H1 (cell line): ENCODE measurements at regions not wholly inside any gene's neighbourhood (a gene's known extent, or its start where the extent isn't known, plus 50 kb on each side); places are given as distances from the start of the nearest gene placed in this dataset.

Experiments
- CTCF ChIA-PET: fragments of 300-600 bp; sonication (Branson Sonifier 250); formaldehyde crosslinking; loops from one replicate; lab custom pipeline; 2021; ENCODE audit not compliant: partially characterized antibody; lab: Charles Lee
- POLR2A ChIA-PET: fragments of 300-600 bp; sonication (Branson Sonifier 250); formaldehyde crosslinking; loops from one replicate; lab custom pipeline; 2021; ENCODE audit warnings: inconsistent platforms; ENCODE audit not compliant: partially characterized antibody; lab: Charles Lee
- DNase-seq, 2 experiments: peaks; one replicate each; pipeline versions ENCODE4 v3.0.0 to v3.0.0-alpha.2; 2010 to 2022; ENCODE audit warnings: low spot score in 2 of 2, low read depth in 1 of 2, mixed read lengths in 1 of 2
- FAIRE-seq: peaks from 2 replicates; lab custom pipeline; 2011; peaks lifted over from hg19 to GRCh38; lab: Jason Lieb, UNC
- H2AFZ ChIP-seq: 2 replicates; pipeline ENCODE4 v1.8.1; 2012; ENCODE audit warnings: low read length, inconsistent platforms
- H2AK5ac ChIP-seq: 2 replicates; pipeline ENCODE4 v1.6.1; 2013; ENCODE audit warnings: low read depth, low read length
- H2BK120ac ChIP-seq: replicated peaks from 2 replicates; pipeline ENCODE3; 2013; ENCODE audit warnings: low read depth, low read length, inconsistent platforms
- H2BK12ac ChIP-seq: 2 replicates; pipeline ENCODE4 v1.6.1; 2013; ENCODE audit warnings: low read depth, low read length
- H2BK15ac ChIP-seq: 2 replicates; pipeline ENCODE4 v1.6.1; 2013; ENCODE audit warnings: low read length
- H2BK20ac ChIP-seq: 2 replicates; pipeline ENCODE4 v1.6.1; 2013; ENCODE audit warnings: low read length
- H2BK5ac ChIP-seq: 2 replicates; pipeline ENCODE4 v1.6.1; 2013; ENCODE audit warnings: low read depth, low read length
- H3K14ac ChIP-seq: 2 replicates; pipeline ENCODE4 v1.6.1; 2013; ENCODE audit warnings: inconsistent platforms; ENCODE audit not compliant: insufficient read length
- H3K18ac ChIP-seq: 2 replicates; pipeline ENCODE4 v1.6.1; 2013; ENCODE audit warnings: low read length; ENCODE audit errors: extremely low read depth
- H3K23ac ChIP-seq: 2 replicates; pipeline ENCODE4 v1.6.1; 2013; ENCODE audit warnings: inconsistent platforms; ENCODE audit not compliant: insufficient read length
- H3K23me2 ChIP-seq: 2 replicates; pipeline ENCODE4 v1.6.1; 2013; ENCODE audit warnings: low read depth, low read length
- H3K27ac ChIP-seq: 2 replicates; pipeline ENCODE4 v1.6.1; 2011; ENCODE audit warnings: low read depth, low read length, inconsistent platforms
- H3K27me3 ChIP-seq, 4 experiments: replicated peaks in 1 of 4; 1 replicate in 1 of 4; 2 replicates in 3 of 4; pipeline versions ENCODE4 v1.6.1 to v1.8.1; 2011 to 2013; ENCODE audit warnings: low read length in 3 of 4, mild to moderate bottlenecking in 3 of 4, inconsistent platforms in 2 of 4, mixed read lengths in 2 of 4, moderate library complexity in 1 of 4; ENCODE audit not compliant: control insufficient read depth in 3 of 4, insufficient read depth in 3 of 4; ENCODE audit errors: extremely low read depth in 1 of 4
- H3K36me3 ChIP-seq, 4 experiments: 2 replicates each; pipeline versions ENCODE4 v1.6.1 to v1.8.1; 2011 to 2013; ENCODE audit warnings: mild to moderate bottlenecking in 4 of 4, low read length in 3 of 4, moderate library complexity in 2 of 4, control low read depth in 1 of 4, inconsistent platforms in 1 of 4; ENCODE audit not compliant: insufficient read depth in 4 of 4, control insufficient read depth in 2 of 4
- H3K4ac ChIP-seq: replicated peaks from 2 replicates; pipeline ENCODE3; 2013; ENCODE audit warnings: low read length, low read depth, mixed read lengths, inconsistent platforms; ENCODE audit not compliant: insufficient read length
- H3K4me1 ChIP-seq, 4 experiments: replicated peaks in 1 of 4; 1 replicate in 1 of 4; 2 replicates in 3 of 4; pipeline versions ENCODE4 v1.6.1 to v1.8.1; 2011 to 2013; ENCODE audit warnings: low read length in 3 of 4, inconsistent platforms in 2 of 4, mixed read lengths in 1 of 4; ENCODE audit not compliant: insufficient read depth in 4 of 4, control insufficient read depth in 3 of 4
- H3K4me2 ChIP-seq, 2 experiments: 2 replicates each; pipeline versions ENCODE4 v1.6.1 to v1.8.1; 2011 to 2013; ENCODE audit warnings: low read depth in 2 of 2, low read length in 2 of 2, control low read depth in 1 of 2, inconsistent platforms in 1 of 2, mild to moderate bottlenecking in 1 of 2; ENCODE audit not compliant: insufficient read depth in 1 of 2
- H3K4me3 ChIP-seq, 4 experiments: fragments of 200-600, 300-600 bp in 1 of 4; sonication (generic), shearing (Covaris generic), sonication (Bioruptor Twin) in 1 of 4; 2 replicates each; pipeline versions ENCODE4 v1.5.1 to v1.8.1; 2011 to 2016; ENCODE audit warnings: low read length in 4 of 4, low read depth in 3 of 4, control low read depth in 2 of 4, inconsistent platforms in 2 of 4, mild to moderate bottlenecking in 2 of 4, mixed read lengths in 1 of 4, moderate library complexity in 1 of 4; ENCODE audit not compliant: insufficient read depth in 2 of 4; ENCODE audit errors: extremely low read depth in 1 of 4
- H3K56ac ChIP-seq: replicated peaks from 2 replicates; pipeline ENCODE3; 2013; ENCODE audit warnings: low read depth, mild to moderate bottlenecking, mixed read lengths, low read length, inconsistent platforms; ENCODE audit not compliant: insufficient read length
- H3K79me1 ChIP-seq: 2 replicates; pipeline ENCODE4 v1.6.1; 2013; ENCODE audit warnings: low read depth, low read length, control low read depth
- H3K79me2 ChIP-seq, 2 experiments: 2 replicates each; pipeline versions ENCODE4 v1.6.1 to v1.8.1; 2012 to 2013; ENCODE audit warnings: low read length in 2 of 2, mild to moderate bottlenecking in 2 of 2, inconsistent platforms in 1 of 2; ENCODE audit not compliant: insufficient read depth in 2 of 2, control insufficient read depth in 1 of 2
- H3K9ac ChIP-seq, 4 experiments: replicated peaks in 1 of 4; 1 replicate in 1 of 4; 2 replicates in 3 of 4; pipeline versions ENCODE4 v1.6.1 to v1.8.1; 2011 to 2013; ENCODE audit warnings: low read depth in 3 of 4, low read length in 3 of 4, control low read depth in 2 of 4, mild to moderate bottlenecking in 2 of 4, moderate library complexity in 2 of 4, inconsistent platforms in 1 of 4; ENCODE audit errors: extremely low read depth in 1 of 4
- H3K9me3 ChIP-seq, 2 experiments: 2 replicates each; pipeline versions ENCODE4 v1.6.1 to v1.8.1; 2012 to 2013; ENCODE audit warnings: mild to moderate bottlenecking in 2 of 2, moderate library complexity in 2 of 2, control low read depth in 1 of 2, inconsistent platforms in 1 of 2, low read depth in 1 of 2, low read length in 1 of 2, mixed read lengths in 1 of 2; ENCODE audit not compliant: insufficient read depth in 2 of 2
- H4K20me1 ChIP-seq, 2 experiments: replicated peaks in 1 of 2; 2 replicates each; pipeline versions ENCODE3 to v1.8.1; 2011 to 2013; ENCODE audit warnings: inconsistent platforms in 2 of 2, low read length in 2 of 2, mild to moderate bottlenecking in 1 of 2; ENCODE audit not compliant: insufficient read depth in 2 of 2, control insufficient read depth in 1 of 2
- H4K5ac ChIP-seq: 2 replicates; pipeline ENCODE4 v1.6.1; 2013; ENCODE audit warnings: low read length, low read depth, mixed read lengths, inconsistent platforms; ENCODE audit not compliant: insufficient read length
- H4K8ac ChIP-seq: 2 replicates; pipeline ENCODE4 v1.8.0; 2013; ENCODE audit warnings: mild to moderate bottlenecking, moderate library complexity, low read length, inconsistent platforms; ENCODE audit not compliant: insufficient read depth; ENCODE audit errors: extremely low read depth
- H4K91ac ChIP-seq: replicated peaks from 2 replicates; pipeline ENCODE3; 2013; ENCODE audit warnings: low read length, mixed read lengths, inconsistent platforms; ENCODE audit not compliant: insufficient read length
- BRCA1 ChIP-seq: IDR thresholded peaks from 2 replicates; pipeline ENCODE4 v1.6.1; 2012; ENCODE audit warnings: low read depth, low read length, improper control_type of control experiment
- CBX5 ChIP-seq: fragments of 300-800, 300-1000 bp; sonication (generic); IDR thresholded peaks from 2 replicates; pipeline ENCODE4 v1.7.1; 2016; ENCODE audit warnings: antibody characterized with exemption, low read length, low read depth
- CBX8 ChIP-seq: fragments of 300-800, 300-1000 bp; sonication (generic); IDR thresholded peaks from 2 replicates; pipeline ENCODE4 v1.7.1; 2016; ENCODE audit warnings: low read depth, low read length, borderline replicate concordance
- CTBP2 ChIP-seq: IDR thresholded peaks from 2 replicates; pipeline ENCODE4 v1.7.0; 2011; ENCODE audit warnings: borderline replicate concordance, mild to moderate bottlenecking, moderate library complexity, mixed read lengths, low read length; ENCODE audit not compliant: insufficient read depth, insufficient read length
- EGR1 ChIP-seq: IDR thresholded peaks from 2 replicates; pipeline ENCODE4 v1.6.1; 2011; ENCODE audit warnings: low read depth, low read length, borderline replicate concordance
- EP300 ChIP-seq, 2 experiments: IDR thresholded peaks; 1 replicate in 1 of 2; 2 replicates in 1 of 2; pipeline ENCODE4 v1.6.1; 2011 to 2012; ENCODE audit warnings: low read depth in 2 of 2, low read length in 2 of 2, mild to moderate bottlenecking in 2 of 2, borderline replicate concordance in 1 of 2, inconsistent platforms in 1 of 2, moderate library complexity in 1 of 2
- NRF1 ChIP-seq: IDR thresholded peaks from 2 replicates; pipeline ENCODE4 v1.6.1; 2011; ENCODE audit warnings: mild to moderate bottlenecking, low read depth, low read length, improper control_type of control experiment
- PHF8 ChIP-seq: fragments of 200-600 bp; sonication (generic); conservative IDR thresholded peaks from 2 replicates; pipeline ENCODE4 v1.7.1; 2012; ENCODE audit warnings: low read depth, mild to moderate bottlenecking, inconsistent platforms, low read length, moderate library complexity
- POLR2AphosphoS5 ChIP-seq: IDR thresholded peaks from 2 replicates; pipeline ENCODE4 v1.6.1; 2011; ENCODE audit warnings: low read depth, low read length
- RAD21 ChIP-seq, 2 experiments: IDR thresholded peaks in 1 of 2; conservative IDR thresholded peaks in 1 of 2; 2 replicates each; pipeline ENCODE4 v1.6.1; 2011; ENCODE audit warnings: low read depth in 2 of 2, low read length in 2 of 2, improper control_type of control experiment in 1 of 2, inconsistent platforms in 1 of 2, mild to moderate bottlenecking in 1 of 2, moderate library complexity in 1 of 2
- SIRT6 ChIP-seq: IDR thresholded peaks from one replicate; pipeline ENCODE4 v1.7.1; 2012; ENCODE audit warnings: low read length, inconsistent platforms
- TAF1 ChIP-seq: IDR thresholded peaks from 2 replicates; pipeline ENCODE4 v1.6.1; 2011; ENCODE audit warnings: mild to moderate bottlenecking, low read depth, low read length
- TAF7 ChIP-seq: optimal IDR thresholded peaks from 2 replicates; pipeline ENCODE3; 2011; ENCODE audit warnings: low read depth, mild to moderate bottlenecking, inconsistent platforms, low read length, moderate library complexity, borderline replicate concordance
- TCF12 ChIP-seq: IDR thresholded peaks from 2 replicates; pipeline ENCODE4 v1.6.1; 2011; ENCODE audit warnings: low read depth, mild to moderate bottlenecking, low read length
- WGBS, 2 experiments: shearing (Covaris generic) in 1 of 2; methylation state at CpG; one replicate each; pipeline versions ENCODE4 v1.1.6 to v1.1.7; 2013 to 2015; ENCODE audit warnings: low lambda C conversion rate in 2 of 2, mixed read lengths in 2 of 2, inconsistent platforms in 1 of 2, low coverage in 1 of 2, missing lambda C conversion rate in 1 of 2; ENCODE audit not compliant: insufficient replicate concordance in 2 of 2, insufficient coverage in 1 of 2, insufficient read length in 1 of 2; ENCODE audit errors: extremely low coverage in 1 of 2, missing lambda C conversion rate in 1 of 2; 5-methylcytosine and 5-hydroxymethylcytosine counted together

DNA sequence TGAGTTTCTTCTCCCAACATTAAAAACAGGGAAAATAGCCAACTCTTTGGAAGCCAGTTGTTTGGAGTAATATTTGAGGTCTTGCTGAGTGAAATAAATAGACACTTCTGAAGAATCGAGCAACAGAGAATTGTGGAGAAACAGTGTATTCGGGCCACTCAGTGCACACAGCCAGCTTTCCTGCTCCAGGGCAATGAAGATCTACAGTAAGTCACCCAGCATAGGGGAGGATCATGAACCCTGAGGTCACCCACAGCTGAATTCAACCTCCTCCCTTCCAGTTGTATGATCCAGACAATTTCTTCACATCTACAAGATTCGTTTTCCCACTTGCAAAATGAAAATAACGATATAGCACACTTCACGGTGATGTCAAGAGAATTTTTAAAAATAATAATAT, 161.7 kb upstream of the BCL6 start:
- Histone ChIP-seq H2BK5ac (no peak overlapping the region), H3K79me2 (no peaks in the 10 kb centered on the region), H2AFZ (no peak overlapping the region), H3K79me1 (no peaks in the 10 kb centered on the region), H3K36me3 (no peaks in the 10 kb centered on the region), H3K4ac (no peak overlapping the region), H3K4me3 (no peak overlapping the region), H3K56ac (no peak overlapping the region), H2BK15ac (no peak overlapping the region), H3K27ac (no peak overlapping the region), H3K9me3 (peaks cover 0 to 3% of the 10 kb centered on the region in 2 experiments; a peak in 1 of 4 replicates), H2AK5ac (no peak overlapping the region), H3K14ac (no peak overlapping the region), H3K23me2 (no peaks in the 10 kb centered on the region; the same call in 1 of the 2 replicates), H3K18ac (no peak overlapping the region), H3K4me1 (peaks cover 0 to 2% (median 0%) of the 10 kb centered on the region in 4 experiments; a peak in 1 of 7 replicates), H4K91ac (no peak overlapping the region), H4K5ac (no peak overlapping the region), H3K23ac (no peak overlapping the region), H2BK20ac (no peak overlapping the region), H3K4me2 (no peak overlapping the region), H3K27me3 (no peaks in the 10 kb centered on the region), H4K20me1 (no peaks in the 10 kb centered on the region), H4K8ac (no peak overlapping the region; the same call in 1 of the 2 replicates), H2BK12ac (no peak overlapping the region), H2BK120ac (no peak overlapping the region), H3K9ac (peak overlapping the region in 1 of 4 experiments; percentile 34; a peak in 1 of 7 replicates)
- no peak for DNase-seq
- FAIRE-seq = no peak
- 91% methylated on average over 5 of the region's 5 CpGs; no CpG with 5 or more reads in 1 of the 2 experiments for WGBS, 2 experiments
- ChIA-PET POLR2A (interaction anchor here (1.4 kb wide), 1 partner anchor 162 kb away, joined by 3 read pairs; the partner anchor contains the start of gene BCL6), CTCF (interaction anchor here (0.9 to 1.9 kb wide), 2 partner anchors 168 to 1047 kb away, joined by 3 to 6 read pairs; no protein-coding TSS in a partner anchor)
- TF ChIP-seq EGR1 (no peak), TCF12 (no peak), TAF7 (no peak), SIRT6 (no peak), CBX8 (no peak), CTBP2 (no peak), BRCA1 (no peak), NRF1 (no peak), RAD21 (IDR thresholded peaks at IDR 0.05 in 1 of 2, conservative IDR thresholded peaks at IDR 0.05 in 1 of 2; ENCODE audit: low read depth in 2 of 2, low read length in 2 of 2) (no peak), EP300 (IDR thresholded peaks at IDR 0.05; ENCODE audit: borderline replicate concordance in 1 of 2, low read depth in 2 of 2, low read length in 2 of 2) (no peak), TAF1 (no peak), CBX5 (no peak), POLR2AphosphoS5 (no peak), PHF8 (no peak)
